Hematopoietic multipotent progenitor cell treated with erythropoietin and hydrocortisone succinate and interleukin-3 and kit ligand, for 4 days (in vitro differentiated cells): ENCODE measurements at regions not wholly inside any gene's neighbourhood (a gene's known extent, or its start where the extent isn't known, plus 50 kb on each side); places are given as distances from the start of the nearest gene placed in this dataset.
"Not testable (repeated sequence)": the region's sequence is repeated elsewhere in the genome, so short reads cannot be mapped to it uniquely, and the experiment has no call there.

Source experiments
- DNase-seq: peaks from one replicate; pipeline ENCODE4 v3.0.0-alpha.2; 2015

DNA sequence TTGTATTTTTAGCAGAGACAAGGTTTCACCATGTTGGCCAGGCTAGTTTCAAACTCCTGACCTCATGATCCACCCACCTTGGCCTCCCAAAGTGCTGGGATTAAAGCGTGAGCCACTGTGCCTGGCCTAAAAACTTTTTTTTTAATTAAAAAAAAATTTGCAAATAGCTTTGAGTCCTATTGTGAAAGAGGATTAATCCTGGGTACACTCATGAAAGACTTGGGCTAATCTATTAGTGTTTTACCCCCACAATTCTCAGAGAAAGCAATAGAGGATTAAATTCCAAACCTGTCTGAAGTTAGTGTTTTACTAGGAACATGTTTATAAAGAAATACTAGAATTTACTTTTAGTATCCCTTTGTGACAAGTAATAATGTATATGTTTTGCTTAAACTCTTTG, 76.9 kb upstream of the ITGB1 start:
- DNase-seq = no peak

DNA sequence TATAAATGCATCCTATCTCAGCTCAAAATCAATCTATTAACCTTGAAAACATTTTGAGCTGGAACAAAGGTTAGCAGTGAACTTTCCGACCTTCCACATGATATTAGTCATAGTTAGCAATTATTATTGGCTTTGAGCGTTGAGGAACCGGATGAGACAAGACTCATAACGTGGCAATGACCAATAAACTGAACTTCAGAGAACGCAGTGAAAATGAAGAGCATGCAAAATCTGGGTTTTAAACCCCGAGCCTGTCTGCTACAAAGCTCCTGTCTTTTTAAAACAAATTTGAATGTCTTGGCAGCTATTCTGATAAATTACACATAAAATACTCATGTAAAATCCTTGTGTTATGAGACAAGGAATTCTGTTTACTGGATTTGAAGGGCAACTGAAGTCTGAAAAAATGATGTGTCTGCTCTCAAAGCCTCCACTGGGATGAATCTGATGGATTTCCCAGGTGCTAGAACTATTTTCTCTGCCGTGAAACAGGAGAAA, 74.7 kb upstream of the ITGB1 start:
- DNase-seq = no peak

DNA sequence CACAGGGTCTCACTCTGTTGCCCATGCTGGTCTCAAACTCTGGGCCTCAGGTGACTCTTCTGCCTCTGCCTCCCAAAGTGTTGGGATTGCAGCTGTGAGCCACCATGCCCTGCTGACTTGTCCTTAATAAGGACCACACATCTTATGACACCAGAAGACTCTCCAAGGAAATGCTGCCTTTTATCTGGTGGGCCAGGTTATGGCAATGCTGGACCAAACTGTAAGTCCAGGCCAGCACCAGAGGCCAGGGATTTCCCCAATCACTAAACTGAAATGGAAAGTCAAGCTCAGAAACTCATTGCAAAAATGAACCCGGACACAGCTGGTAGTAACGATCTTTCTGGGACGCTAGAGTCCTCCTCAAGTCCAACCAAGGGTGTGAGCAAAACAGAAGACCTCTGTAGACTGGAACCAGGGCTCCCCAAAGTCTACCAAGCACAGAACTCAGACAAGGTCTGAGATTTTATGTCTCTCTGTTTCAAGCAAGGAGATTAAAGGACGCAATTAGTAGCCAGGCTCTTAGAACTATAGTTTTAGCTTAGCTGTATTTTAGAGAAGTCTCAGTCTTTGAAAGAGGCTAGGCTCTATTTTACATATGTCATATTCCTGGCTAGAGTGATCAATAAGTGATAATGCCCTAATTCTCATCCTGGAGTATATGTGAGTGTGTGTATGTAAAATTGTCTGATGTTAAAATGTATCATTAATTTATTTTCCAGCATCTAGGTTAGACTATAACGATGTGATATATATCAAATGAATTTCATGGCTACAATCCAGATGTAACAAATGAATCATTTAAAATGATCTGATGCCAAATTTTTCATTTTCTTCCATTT, 74.0 kb upstream of the ITGB1 start:
- DNase-seq = no peak

DNA sequence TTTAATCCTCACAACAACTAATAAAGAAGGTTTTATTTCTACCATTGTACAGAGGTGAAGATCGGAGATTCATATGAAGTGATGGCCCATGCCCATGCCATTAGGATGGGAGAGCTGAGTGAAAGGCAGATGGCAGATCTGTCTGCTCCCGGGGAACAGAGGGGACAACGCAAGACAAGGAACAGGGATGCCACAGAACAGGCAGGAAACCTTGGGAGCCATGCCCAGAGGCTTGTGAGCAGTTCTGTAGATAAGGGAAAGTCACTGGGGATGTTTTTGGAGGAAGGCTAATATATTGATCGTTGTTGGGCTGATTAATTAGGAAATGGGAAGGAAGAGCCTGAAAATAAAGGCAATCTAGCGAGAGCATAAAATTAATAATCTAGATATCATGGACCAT, 73.1 kb upstream of the ITGB1 start:
- DNase-seq = no peak

DNA sequence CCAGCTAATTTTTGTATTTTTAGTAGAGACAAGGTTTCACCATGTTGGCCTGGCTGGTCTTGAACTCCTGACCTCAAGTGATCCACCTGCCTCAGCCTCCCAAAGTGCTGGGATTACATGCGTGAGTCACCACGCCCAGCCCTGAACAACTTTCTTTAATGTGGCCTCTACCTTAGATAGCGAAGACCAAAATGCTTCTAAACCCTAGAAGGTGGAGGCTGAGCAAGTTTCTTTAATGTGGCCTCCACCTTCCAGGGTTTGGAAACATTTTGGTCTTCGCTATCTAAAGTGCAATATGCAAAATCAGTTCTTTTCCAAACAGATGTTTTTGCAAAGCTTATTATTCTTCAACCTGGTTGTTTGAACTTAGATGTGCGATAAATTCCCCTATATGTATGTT, 70.5 kb upstream of the ITGB1 start:
- DNase-seq = not testable (repeated sequence)

DNA sequence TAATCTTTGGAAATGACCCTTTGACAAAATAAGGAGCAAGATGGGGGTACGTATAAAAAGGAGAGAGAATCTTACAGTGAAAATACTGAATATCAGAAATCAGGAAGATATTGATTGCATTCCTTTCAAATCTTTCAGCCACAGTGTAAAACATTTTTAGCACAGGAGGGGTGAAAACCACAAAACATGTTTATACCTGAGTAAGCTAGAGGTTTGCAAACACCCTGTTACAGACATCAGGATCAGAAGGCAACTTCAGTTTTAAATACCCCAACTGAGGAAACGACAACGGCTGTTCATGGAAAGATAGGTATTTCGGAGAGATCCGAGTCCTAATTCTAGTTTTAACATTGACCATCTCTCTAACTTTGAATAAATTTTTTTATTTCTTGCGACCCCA, 69.1 kb upstream of the ITGB1 start:
- DNase-seq = no peak

DNA sequence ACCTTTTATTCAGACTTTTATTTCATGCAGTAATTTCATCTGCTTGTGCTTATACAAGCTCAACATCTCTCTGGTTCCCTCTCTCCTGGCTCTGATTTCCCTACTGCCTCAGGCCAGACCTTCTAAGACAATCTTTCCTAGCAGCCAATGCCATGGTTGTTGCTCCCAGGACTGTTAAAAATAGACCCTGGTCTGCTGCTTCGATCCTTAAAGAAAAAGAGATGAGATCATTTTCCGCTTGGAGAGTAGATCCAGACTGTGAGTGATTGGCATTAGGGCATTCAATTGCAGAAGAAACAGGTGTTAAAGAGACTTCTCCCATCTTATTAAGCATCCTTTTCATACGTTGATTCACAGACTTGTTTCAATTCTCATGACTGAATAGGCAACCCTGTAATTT, 68.4 kb upstream of the ITGB1 start:
- no peak for DNase-seq

DNA sequence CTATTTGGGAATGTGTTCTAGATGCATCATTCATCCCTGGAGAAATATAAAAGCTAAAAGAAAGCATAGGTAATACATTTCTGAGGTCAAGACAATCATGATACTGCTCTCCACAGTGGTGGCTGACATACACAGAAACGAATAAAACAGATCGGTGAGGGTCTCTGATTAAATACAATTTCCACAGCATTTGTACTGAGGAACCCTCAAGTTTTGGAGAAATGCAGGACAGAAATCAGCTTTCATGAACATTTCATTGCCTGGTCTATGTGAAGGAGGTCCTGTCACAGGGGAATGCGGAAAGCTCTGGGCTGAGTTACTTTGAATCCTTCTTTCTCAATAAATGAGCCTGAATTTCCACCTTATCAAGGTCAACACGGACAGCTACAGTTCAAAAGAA, 67.9 kb upstream of the ITGB1 start:
- no peak for DNase-seq

DNA sequence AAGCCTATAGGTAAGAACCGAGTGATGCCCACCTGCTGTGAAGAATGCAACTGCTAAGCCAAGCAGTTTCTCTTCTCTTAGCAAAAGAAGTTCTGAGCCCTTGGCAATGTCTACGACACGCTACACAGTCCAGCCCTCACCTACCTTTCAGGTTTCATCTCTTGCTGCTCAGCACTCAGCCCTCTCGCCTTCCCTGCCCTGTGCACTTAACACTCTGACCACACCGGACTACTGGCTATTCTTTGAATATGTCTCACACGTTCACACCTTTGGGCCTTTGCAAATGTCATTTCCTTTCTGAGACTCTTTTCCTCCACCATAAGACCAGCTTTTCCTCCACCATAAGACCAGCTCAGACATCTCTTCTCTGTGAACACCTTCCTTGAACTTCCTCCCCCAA, 67.0 kb upstream of the ITGB1 start:
- no peak for DNase-seq

DNA sequence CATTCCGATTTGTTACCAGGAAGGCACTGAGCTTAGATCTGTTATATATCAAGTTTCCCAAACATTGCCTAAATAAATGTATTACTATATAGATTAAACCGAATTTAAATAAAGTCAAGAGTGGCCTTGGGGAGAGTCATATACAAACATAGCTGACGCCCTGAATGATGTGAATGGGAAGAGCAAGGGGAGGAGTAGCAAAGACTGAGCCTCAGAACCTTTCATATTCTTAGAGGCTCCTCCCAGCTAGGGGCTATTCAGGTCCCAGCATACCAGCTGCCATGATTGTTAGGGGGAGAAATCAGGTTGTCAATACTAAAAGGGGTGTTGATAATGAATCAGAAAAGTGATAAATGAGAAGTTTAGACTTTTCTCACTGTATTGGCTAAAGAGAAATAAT, 64.7 kb upstream of the ITGB1 start:
- DNase-seq = no peak

DNA sequence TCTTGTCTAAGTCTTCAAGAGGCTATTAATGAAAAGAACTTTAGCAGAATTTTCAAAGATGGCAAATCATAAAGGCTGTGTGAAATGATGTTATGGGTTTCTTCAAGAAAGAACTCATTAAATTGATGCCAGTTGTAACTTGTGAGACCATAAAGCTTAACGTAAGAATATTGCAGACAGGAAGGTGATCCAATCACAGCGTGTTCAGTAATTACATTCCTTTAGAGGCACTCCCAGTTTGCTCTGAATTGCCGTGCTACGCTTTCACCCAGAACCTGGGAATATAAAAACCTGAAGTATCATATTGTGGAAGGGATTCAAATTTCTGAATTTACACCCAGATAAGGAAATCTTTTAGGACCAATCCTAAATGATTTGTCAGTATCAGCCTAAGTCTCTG, 64.1 kb upstream of the ITGB1 start:
- no peak for DNase-seq

DNA sequence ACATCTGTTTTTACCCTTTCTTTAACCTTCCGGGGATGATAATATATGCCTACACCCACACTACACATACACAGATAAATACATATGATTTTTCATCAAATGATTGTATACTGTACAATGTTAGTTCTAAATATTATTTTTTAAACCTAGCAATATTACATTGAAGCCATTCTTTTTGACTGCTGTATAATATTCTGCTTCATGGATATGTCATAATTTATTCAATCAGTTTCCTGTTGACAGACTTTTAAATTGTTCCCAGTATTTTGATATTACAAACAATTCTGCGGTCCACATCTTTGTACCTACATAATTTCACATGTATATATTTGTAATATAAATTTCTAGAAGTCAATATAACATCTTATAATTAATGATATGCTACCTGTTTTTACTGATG, 59.0 kb upstream of the ITGB1 start:
- no peak for DNase-seq

DNA sequence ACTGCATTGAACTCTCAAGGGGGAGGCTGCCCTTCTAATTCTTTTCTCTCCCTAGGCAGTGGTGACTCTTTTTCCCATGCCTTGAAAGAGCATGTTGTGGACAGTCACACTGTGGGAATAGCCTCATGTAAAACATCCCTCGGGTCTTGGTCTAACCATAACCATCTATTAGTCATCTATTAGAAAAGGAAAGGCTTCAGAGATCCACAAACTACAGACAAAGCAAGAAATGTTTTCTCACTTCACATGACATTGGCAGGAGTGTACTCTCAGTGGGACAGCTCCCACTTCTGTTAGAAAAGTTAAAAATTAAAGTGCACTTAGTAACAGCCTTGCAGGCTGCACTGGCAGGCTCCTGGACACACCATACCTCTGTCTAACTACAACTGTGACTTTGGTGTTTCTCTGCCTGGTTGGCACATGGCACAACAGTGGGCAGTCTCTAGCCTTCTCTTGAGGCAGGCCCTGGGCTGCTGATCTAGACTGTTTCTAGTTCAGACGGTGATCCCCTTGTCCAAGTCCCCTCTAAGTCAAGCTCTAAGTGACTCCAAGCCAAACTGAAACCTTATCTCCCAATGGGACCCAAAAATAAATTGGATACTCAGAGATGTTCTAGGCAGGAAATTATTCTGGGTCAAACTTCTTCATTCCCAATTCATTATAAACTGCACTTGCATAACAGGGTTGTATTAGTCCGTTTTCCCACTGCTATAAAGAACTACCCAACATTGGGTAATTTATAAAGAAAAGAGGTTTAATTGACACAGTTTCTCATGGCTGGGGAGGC, 57.9 kb upstream of the ITGB1 start:
- no peak for DNase-seq

DNA sequence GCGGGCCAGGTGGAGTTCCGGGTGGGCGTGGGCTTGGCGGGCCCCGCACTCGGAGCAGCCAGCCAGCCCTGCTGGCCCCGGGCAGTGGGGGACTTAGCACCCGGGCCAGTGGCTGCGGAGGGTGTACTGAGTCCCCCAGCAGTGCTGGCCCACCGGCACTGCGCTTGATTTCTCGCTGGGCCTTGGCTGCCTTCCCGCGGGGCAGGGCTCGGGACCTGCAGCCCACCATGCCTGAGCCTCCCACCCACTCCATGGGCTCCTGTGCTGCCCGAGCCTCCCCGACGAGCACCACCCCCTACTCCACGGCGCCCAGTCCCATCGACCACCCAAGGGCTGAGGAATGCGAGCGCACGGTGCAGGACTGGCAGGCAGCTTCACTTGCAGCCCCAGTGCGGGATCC, 55.3 kb upstream of the ITGB1 start:
- DNase-seq = not testable (repeated sequence)

DNA sequence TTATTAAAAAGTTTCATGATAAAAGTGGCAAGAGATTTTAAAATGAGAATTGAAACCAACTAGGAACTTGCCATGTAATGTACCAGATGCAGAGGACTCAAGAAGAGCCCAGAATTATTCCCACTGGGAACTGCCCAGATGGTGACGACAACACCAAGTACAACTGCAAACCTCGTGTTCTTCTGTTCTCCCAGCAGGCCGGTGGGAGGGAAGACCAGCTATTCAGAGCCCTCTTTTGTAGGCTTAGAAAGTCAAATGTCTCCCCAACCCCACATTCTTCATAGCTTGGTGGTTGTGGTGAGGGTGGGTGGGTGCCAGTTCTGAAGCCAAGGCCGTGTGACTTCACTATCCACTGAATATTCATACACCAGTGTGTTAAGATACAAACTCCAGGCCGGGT, 54.3 kb upstream of the ITGB1 start:
- no peak for DNase-seq

DNA sequence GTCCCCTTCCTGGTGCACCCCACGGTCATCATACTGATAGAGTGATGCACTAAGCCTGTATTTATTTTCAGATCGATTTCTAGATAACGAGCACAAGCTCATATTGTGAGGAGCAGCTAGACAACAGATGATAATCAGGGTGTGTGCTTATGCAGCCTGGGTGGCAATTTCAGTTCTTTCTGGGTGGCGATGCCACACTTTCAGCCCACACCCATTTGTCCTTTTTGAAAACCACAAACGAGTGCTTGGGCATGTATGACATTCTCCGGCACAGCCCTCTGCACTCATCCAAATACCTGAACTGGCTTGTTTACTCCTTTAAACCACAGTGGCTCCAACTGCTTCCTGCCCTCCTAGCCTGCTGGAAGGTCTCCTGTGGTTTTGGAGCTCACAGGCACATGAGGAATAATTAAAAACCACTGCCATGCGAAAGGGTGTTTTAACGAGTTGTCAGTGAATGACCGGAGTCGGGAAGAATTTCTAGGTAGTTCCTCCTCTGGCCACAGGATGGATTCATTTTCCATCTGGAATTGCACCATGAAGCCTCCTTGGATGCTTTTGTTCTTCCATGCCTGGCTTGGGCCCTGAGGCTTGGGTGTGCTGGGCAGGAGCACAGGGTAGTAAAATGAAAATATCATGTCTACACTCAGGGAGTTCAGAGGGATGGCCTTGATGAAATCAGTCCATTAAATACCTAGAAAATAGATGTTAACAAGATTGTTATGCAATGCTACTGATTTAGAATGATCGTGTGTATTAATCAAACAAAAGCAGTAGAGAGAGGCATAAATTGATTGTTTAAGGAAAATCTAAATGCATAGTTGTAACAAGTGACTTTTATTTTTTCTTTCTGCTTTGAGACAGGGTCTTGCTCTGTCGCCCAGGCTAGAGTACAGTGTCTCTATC, 52.4 kb upstream of the ITGB1 start:
- peak; percentile 50 for DNase-seq

DNA sequence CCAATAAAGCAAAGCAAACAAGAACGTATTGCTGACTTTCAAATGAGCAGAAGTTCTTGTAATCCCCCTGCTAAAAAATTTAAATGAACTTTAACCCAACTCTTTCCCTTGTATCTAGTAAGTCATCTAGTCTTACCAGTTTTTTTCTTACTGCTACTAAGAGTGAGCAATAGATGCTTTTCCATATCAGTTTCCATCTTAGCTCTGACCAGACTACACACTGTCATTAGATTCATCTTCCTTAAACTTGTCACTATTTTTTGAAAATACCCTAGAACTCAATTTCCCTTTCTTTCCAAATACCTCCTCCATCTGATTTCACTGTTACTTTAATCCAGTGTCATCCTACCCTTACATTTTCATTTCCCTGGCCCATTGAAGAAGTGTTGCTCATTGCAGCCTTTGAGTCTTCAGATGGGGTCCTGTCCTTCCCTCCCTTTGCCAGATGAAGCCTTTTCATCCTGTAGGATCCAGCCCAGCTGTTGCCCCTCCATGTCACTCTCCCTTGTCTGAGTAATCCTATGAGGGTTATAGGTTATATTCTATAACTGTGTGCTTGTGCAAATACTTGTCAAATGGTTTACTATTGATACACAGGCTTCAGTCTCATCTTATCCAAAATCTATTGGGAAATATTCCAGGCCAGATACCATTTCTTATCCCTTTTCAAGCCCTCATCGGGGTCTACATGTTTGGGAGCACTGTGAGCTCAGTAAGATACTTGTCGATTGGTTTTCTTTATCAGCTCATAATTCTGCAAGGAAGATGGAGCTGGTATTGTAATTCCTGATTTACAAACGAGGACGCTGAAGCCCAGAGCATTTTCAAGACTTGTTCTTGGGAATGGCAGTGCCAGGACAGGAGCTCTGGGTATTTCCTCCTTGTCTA, 51.5 kb upstream of the ITGB1 start:
- DNase-seq = no peak

DNA sequence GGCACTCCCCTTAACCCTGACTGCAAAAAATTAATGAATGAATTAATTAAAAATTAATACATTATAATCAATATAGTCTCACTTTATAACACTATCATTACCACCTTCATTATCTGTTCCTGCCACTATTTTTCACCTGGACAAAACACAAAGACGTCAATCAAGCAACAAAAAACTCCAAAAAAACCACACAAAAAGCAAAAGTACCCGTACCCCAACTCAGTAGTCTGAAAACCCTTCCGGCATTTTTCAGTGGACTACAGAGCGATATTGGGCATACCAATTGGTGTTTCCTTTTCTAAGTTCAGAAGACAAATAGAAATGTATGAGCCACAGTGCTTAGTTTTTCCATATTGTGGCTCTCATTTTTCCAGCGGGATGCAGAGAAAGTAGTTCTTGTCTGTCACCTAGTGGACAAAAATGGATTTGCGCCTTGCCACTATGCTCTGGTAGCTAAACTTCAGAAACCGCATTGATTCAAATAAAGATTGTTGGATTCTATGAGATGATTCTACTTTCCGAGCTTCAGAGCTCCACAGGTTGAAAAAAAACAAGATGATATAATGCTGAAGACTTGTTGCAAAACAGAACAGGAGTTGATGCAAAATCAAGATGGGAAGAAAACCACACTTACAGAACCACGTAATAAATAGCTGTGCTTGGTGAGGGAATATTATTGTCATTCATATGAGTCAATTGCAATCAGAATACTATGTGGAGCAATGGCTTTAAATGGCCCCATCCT, 50.6 kb upstream of the ITGB1 start:
- peak; percentile 89 for DNase-seq

DNA sequence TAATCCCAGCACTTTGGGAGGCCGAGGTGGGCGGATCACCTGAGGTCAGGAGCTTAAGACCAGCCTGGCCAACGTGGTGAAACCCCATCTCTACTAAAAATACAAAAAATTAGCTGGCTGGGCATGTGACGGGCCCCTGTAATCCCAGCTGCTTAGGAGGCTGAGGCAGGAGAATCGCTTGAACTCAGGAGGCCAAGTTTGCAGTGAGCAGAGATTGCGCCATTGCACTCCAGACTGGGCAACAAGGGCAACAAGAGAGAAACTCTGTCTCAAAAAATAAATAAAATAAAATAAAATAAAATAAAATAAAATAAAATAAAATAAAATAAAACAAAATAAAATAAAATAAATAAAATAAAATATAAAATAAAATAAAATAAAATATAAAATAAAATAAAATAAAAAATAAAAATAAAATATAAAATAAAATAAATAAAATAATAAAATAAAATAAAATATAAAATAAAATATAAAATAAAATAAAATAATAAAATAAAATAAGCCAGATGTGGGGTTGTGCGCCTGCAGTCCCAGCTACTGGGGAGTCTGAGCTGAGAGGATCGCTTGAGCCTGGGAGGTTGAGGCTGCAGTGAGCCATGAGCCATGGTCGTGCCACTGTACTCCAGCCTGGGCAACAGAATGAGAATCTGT, 49.8 kb upstream of the ITGB1 start:
- not testable (repeated sequence) for DNase-seq
